ENCODE measurements at regions not wholly inside any gene's neighbourhood (a gene's known extent, or its start where the extent isn't known, plus 50 kb on each side); places are given as distances from the start of the nearest gene placed in this dataset.

DNA sequence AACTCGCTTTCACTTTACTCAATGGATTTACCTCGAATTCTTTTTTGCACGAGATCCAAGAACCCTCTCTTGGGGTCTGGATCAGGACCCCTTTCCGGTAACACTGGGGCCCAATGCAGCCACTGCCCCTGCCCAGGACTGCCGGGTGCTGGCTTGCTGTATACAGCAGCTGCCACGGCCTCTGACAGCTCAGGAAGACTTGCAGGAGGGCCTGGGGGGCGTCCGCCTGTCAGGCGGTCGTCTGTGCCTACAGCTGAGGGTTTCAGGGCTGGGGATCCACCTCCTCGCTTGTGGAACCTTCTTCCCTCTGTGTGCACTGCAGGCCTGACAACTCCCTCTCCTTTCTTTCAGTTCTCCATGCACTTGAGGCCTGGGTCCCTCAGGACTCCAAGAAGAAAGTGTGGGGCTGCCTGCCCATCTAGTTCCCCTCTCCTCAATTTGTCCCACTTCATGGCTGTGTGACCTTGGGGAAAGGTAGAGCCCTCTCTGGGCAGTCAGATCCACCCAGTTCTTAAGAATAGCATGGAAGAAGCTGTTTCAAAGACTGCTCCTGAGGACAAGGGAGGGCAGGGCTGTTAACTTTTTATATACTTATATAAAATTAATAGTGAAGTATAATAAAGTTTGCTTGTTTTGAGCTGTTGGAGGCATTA, 75.0 kb upstream of the LGSN start:
- H3K36me3 ChIP-seq: no peaks in the 10 kb centered on the region
- H3K27ac ChIP-seq: no peak overlapping the region

DNA sequence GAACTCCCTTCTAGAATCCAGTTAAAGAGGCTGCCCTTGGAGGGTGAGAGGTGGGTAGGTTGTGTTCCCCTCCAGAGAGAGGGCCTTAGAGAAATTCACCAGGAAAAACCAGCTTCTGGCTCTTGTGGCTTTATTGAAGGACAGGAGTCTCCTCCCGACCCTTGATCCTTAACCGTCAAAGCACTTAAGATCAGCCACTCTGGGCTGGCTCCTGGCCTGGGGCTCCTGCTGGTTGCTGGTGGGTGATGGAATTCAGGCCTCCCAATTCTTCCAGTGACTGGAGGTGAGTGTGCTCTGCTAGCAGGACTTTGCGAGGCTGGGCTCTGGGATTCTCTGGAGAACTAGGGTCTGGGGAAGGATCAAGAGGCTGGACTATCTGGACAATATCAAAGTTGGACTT, 75.6 kb upstream of the LGSN start:
- H3K4me3 ChIP-seq: no peak overlapping the region
- TF ChIP-seq, protein P1, sequence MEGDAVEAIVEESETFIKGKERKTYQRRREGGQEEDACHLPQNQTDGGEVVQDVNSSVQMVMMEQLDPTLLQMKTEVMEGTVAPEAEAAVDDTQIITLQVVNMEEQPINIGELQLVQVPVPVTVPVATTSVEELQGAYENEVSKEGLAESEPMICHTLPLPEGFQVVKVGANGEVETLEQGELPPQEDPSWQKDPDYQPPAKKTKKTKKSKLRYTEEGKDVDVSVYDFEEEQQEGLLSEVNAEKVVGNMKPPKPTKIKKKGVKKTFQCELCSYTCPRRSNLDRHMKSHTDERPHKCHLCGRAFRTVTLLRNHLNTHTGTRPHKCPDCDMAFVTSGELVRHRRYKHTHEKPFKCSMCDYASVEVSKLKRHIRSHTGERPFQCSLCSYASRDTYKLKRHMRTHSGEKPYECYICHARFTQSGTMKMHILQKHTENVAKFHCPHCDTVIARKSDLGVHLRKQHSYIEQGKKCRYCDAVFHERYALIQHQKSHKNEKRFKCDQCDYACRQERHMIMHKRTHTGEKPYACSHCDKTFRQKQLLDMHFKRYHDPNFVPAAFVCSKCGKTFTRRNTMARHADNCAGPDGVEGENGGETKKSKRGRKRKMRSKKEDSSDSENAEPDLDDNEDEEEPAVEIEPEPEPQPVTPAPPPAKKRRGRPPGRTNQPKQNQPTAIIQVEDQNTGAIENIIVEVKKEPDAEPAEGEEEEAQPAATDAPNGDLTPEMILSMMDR (IDR thresholded peaks at IDR 0.05): no peak
- TF ChIP-seq POLR2A (IDR thresholded peaks at IDR 0.05): no peak
- no peak for DNase-seq
- peaks cover 0 to 8% (median 0%) of the 10 kb centered on the region in 4 donors for H3K4me1 ChIP-seq
- H3K36me3 ChIP-seq: no peaks in the 10 kb centered on the region
- no peak overlapping the region for H3K27ac ChIP-seq
- H3K9me3 ChIP-seq: no peaks in the 10 kb centered on the region
- no peaks in the 10 kb centered on the region for H3K27me3 ChIP-seq

More for the DNA sequence above, 75.0 kb upstream of the LGSN start:
- no peak overlapping the region for H3K4me3 ChIP-seq
- H3K4me1 ChIP-seq: peaks cover 0 to 8% (median 0%) of the 10 kb centered on the region in 4 donors
- no peak for DNase-seq
- no peaks in the 10 kb centered on the region for H3K9me3 ChIP-seq
- no peaks in the 10 kb centered on the region for H3K27me3 ChIP-seq
- TF ChIP-seq POLR2A (IDR thresholded peaks at IDR 0.05): no peak
- TF ChIP-seq, protein P1 (IDR thresholded peaks at IDR 0.05): no peak

DNA sequence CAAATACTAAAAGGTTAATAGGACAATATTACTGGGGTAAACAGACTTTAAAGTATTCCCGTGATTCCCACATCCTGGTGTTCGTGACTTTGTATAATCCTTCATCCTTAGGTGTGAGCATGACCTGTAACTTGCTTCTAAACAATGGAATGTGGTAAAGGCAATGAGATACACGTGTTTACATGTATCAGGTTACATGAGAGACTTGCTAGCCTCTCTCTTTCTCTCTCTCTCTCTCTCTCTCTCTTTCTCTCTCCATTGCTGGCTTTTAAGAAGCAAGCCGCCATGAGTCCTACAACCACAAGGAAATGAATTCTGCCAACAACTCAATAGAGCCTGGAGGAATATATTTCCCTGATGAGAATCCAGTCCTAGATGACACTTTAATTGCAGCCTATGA, 83.9 kb upstream of the LGSN start:
- no peak for DNase-seq
- H3K36me3 ChIP-seq: no peaks in the 10 kb centered on the region
- no peak overlapping the region for H3K27ac ChIP-seq
- no peaks in the 10 kb centered on the region for H3K27me3 ChIP-seq
- no peaks in the 10 kb centered on the region for H3K4me1 ChIP-seq
- TF ChIP-seq, protein P1 (IDR thresholded peaks at IDR 0.05): no peak
- no peak for TF ChIP-seq POLR2A (IDR thresholded peaks at IDR 0.05)
- H3K9me3 ChIP-seq: no peaks in the 10 kb centered on the region
- no peak overlapping the region for H3K4me3 ChIP-seq

DNA sequence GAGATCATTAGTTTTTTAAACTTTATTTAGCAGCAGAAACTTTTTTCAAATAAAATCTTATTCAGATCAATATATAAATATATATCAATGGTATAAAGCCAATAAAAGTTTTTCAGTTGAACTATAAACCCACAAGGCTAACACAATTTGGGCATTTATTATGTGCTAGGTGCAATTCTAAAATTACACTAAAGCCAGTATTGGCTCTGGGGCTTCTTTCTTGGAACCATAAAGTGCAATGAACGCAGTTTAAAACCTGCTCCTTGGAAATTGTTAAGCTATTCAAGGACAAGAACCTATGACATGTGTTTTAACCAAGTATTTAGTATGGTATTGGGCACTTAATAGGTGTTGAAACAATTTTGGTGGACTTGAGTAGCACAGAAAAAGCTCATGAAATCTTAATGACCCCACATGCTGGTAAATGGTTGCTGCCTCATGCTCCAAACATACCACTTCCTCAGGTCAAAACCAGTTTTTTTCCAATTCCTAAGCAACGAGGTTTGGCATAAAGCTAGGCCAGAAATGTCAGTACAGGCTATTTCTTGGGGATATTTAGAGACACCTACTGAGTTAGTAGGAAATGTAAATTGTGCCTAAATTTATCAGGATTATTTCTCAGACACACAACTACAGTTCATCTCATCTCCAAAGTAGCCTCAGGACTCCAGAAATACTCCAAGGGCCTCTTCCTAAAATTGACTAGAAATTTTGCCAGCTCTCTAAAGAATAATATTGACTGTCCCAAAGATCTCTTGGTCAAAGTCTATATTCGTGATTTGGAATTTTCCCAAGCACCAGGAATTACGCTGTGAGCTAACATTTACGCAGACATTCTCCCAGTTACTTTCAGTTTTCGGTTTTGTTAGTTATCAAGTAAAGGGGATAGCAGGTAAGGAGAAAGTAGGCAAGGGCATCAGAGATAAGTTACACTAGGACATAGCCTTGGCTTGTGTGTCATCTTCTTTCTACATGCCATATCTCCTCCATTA, 90.9 kb upstream of the LGSN start:
- TF ChIP-seq POLR2A (IDR thresholded peaks at IDR 0.05): no peak
- TF ChIP-seq, protein P1 (IDR thresholded peaks at IDR 0.05): no peak
- Histone ChIP-seq H3K9me3 (no peaks in the 10 kb centered on the region), H3K4me1 (no peaks in the 10 kb centered on the region), H3K27ac (no peak overlapping the region), H3K4me3 (peak overlapping the region in 1 of 4 donors; percentile 11), H3K36me3 (no peaks in the 10 kb centered on the region), H3K27me3 (no peaks in the 10 kb centered on the region)
- DNase-seq: no peak

DNA sequence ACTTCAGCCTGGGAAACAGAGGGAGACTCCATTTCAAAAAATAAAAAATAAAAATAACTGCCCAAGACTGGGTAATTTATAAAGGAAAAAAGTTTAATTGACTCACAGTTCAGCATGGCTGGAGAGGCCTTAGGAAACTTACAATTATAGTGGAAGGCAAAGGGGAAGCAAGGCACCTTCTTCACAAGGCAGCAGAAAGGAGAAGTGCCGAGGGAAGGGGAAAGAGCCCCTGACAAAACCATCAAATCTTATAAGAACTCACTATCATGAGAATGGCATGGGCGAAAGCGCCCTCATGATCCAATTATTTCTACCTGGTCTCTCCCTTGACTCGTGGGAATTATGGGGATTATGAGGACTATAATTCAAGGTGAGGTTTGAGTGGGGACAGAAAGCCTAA, 95.5 kb upstream of the LGSN start:
- DNase-seq: no peak
- H3K4me3 ChIP-seq: no peak overlapping the region
- no peaks in the 10 kb centered on the region for H3K27me3 ChIP-seq
- no peaks in the 10 kb centered on the region for H3K4me1 ChIP-seq
- no peaks in the 10 kb centered on the region for H3K9me3 ChIP-seq
- TF ChIP-seq, protein P1 (IDR thresholded peaks at IDR 0.05): no peak
- H3K27ac ChIP-seq: no peak overlapping the region
- no peaks in the 10 kb centered on the region for H3K36me3 ChIP-seq

Data from Peyer's patch (tissue), 4 donors.